IgD-negative memory B cell (primary cell): ENCODE measurements at regions not wholly inside any gene's neighbourhood (a gene's known extent, or its start where the extent isn't known, plus 50 kb on each side); places are given as distances from the start of the nearest gene placed in this dataset.
A peak's percentile ranks its signal among the peaks of the same experiment; 100 is the strongest.

Experiments
- H3K27ac Mint-ChIP-seq, 3 donors: one replicate each; pipeline ENCODE4 v1.8.0; 2020 to 2022; ENCODE audit warnings: mild to moderate bottlenecking in 3 of 3, mixed read lengths in 3 of 3, moderate library complexity in 1 of 3
- H3K27me3 Mint-ChIP-seq: one replicate; pipeline ENCODE4 v1.8.0; 2021; ENCODE audit warnings: mixed read lengths
- H3K36me3 Mint-ChIP-seq: one replicate; pipeline ENCODE4 v1.8.0; 2020; ENCODE audit warnings: mild to moderate bottlenecking, mixed read lengths
- H3K4me1 Mint-ChIP-seq, 3 donors: one replicate each; pipeline ENCODE4 v1.8.0; 2020 to 2022; ENCODE audit warnings: mixed read lengths in 3 of 3, mild to moderate bottlenecking in 1 of 3
- H3K4me3 Mint-ChIP-seq, 4 donors: one replicate each; pipeline ENCODE4 v1.8.0; 2020 to 2022; ENCODE audit warnings: mild to moderate bottlenecking in 4 of 4, mixed read lengths in 4 of 4, moderate library complexity in 3 of 4
- H3K9me3 Mint-ChIP-seq, 3 donors: one replicate each; pipeline ENCODE4 v1.8.0; 2020 to 2021; ENCODE audit warnings: mixed read lengths in 3 of 3, mild to moderate bottlenecking in 1 of 3

- no peak overlapping the region for H3K4me3 Mint-ChIP-seq
- no peaks in the 10 kb centered on the region for H3K4me1 Mint-ChIP-seq
- no peak overlapping the region for H3K27ac Mint-ChIP-seq
- peaks cover 2% of the 10 kb centered on the region for H3K36me3 Mint-ChIP-seq
- no peaks in the 10 kb centered on the region for H3K27me3 Mint-ChIP-seq
- peaks cover 0 to 17% (median 14%) of the 10 kb centered on the region in 3 donors for H3K9me3 Mint-ChIP-seq
These were observed 527.7 kb downstream of the MN1 start for GRCh38 chr22:27273853-27274252.

GRCh38 chr22:27274770-27275449 is 526.6 kb downstream of the MN1 start:
- H3K4me3 Mint-ChIP-seq: no peak overlapping the region
- no peak overlapping the region for H3K27ac Mint-ChIP-seq
- no peaks in the 10 kb centered on the region for H3K4me1 Mint-ChIP-seq
- H3K9me3 Mint-ChIP-seq: peaks cover 0 to 17% (median 17%) of the 10 kb centered on the region in 3 donors
- H3K36me3 Mint-ChIP-seq: peaks cover 2% of the 10 kb centered on the region
- no peaks in the 10 kb centered on the region for H3K27me3 Mint-ChIP-seq

GRCh38 chr22:27278946-27279345 is 522.6 kb downstream of the MN1 start:
- no peaks in the 10 kb centered on the region for H3K4me1 Mint-ChIP-seq
- peaks cover 3% of the 10 kb centered on the region for H3K36me3 Mint-ChIP-seq
- peaks cover 3 to 31% (median 14%) of the 10 kb centered on the region in 3 donors for H3K9me3 Mint-ChIP-seq
- no peak overlapping the region for H3K4me3 Mint-ChIP-seq
- no peaks in the 10 kb centered on the region for H3K27me3 Mint-ChIP-seq
- no peak overlapping the region for H3K27ac Mint-ChIP-seq

- H3K9me3 Mint-ChIP-seq: peaks cover 3 to 22% (median 14%) of the 10 kb centered on the region in 3 donors
- H3K4me1 Mint-ChIP-seq: no peaks in the 10 kb centered on the region
- no peak overlapping the region for H3K27ac Mint-ChIP-seq
- no peak overlapping the region for H3K4me3 Mint-ChIP-seq
- H3K27me3 Mint-ChIP-seq: no peaks in the 10 kb centered on the region
- H3K36me3 Mint-ChIP-seq: peaks cover 3% of the 10 kb centered on the region
These were observed 518.3 kb downstream of the MN1 start for GRCh38 chr22:27283240-27283639.

- Mint-ChIP-seq H3K9me3 (peaks cover 3 to 22% (median 12%) of the 10 kb centered on the region in 3 donors), H3K27me3 (no peaks in the 10 kb centered on the region), H3K4me1 (no peaks in the 10 kb centered on the region), H3K4me3 (no peak overlapping the region), H3K36me3 (peaks cover 2% of the 10 kb centered on the region), H3K27ac (no peak overlapping the region)
These were observed 517.8 kb downstream of the MN1 start for GRCh38 chr22:27283714-27284113.

GRCh38 chr22:27284324-27284723 is 517.2 kb downstream of the MN1 start:
- Mint-ChIP-seq H3K9me3 (peaks cover 3 to 21% (median 12%) of the 10 kb centered on the region in 3 donors), H3K27me3 (no peaks in the 10 kb centered on the region), H3K27ac (no peak overlapping the region)

GRCh38 chr22:27286711-27287110 is 514.8 kb downstream of the MN1 start:
- Mint-ChIP-seq H3K9me3 (peaks cover 3 to 16% (median 12%) of the 10 kb centered on the region in 3 donors), H3K27ac (peak overlapping the region in 1 of 3 donors; percentile 1), H3K4me1 (no peaks in the 10 kb centered on the region), H3K27me3 (no peaks in the 10 kb centered on the region), H3K36me3 (peaks cover 2% of the 10 kb centered on the region), H3K4me3 (no peak overlapping the region)

More at GRCh38 chr22:27284324-27284723, 517.2 kb downstream of the MN1 start:
- peaks cover 2% of the 10 kb centered on the region for H3K36me3 Mint-ChIP-seq
- no peaks in the 10 kb centered on the region for H3K4me1 Mint-ChIP-seq
- H3K4me3 Mint-ChIP-seq: no peak overlapping the region

- Mint-ChIP-seq H3K36me3 (no peaks in the 10 kb centered on the region), H3K9me3 (peaks cover 0 to 3% (median 3%) of the 10 kb centered on the region in 3 donors), H3K4me3 (no peak overlapping the region), H3K27me3 (peaks cover 11% of the 10 kb centered on the region), H3K27ac (no peak overlapping the region), H3K4me1 (peaks cover 0 to 2% (median 0%) of the 10 kb centered on the region in 3 donors)
These were observed 508.8 kb downstream of the MN1 start for GRCh38 chr22:27292542-27293299.

GRCh38 chr22:27293721-27294445 is 507.7 kb downstream of the MN1 start:
- Mint-ChIP-seq H3K9me3 (peaks cover 0 to 3% (median 1%) of the 10 kb centered on the region in 3 donors), H3K4me3 (no peak overlapping the region), H3K27ac (no peak overlapping the region), H3K27me3 (peaks cover 14% of the 10 kb centered on the region), H3K4me1 (peaks cover 0 to 2% (median 0%) of the 10 kb centered on the region in 3 donors), H3K36me3 (no peaks in the 10 kb centered on the region)

- no peak overlapping the region for H3K27ac Mint-ChIP-seq
- H3K36me3 Mint-ChIP-seq: no peaks in the 10 kb centered on the region
- peaks cover 0 to 3% (median 1%) of the 10 kb centered on the region in 3 donors for H3K9me3 Mint-ChIP-seq
- H3K4me3 Mint-ChIP-seq: no peak overlapping the region
- H3K27me3 Mint-ChIP-seq: peaks cover 19% of the 10 kb centered on the region
- peaks cover 0 to 2% (median 0%) of the 10 kb centered on the region in 3 donors for H3K4me1 Mint-ChIP-seq
These were observed 506.5 kb downstream of the MN1 start for GRCh38 chr22:27295040-27295439.

- peaks cover 0 to 2% (median 0%) of the 10 kb centered on the region in 3 donors for H3K4me1 Mint-ChIP-seq
- no peaks in the 10 kb centered on the region for H3K36me3 Mint-ChIP-seq
- H3K27ac Mint-ChIP-seq: no peak overlapping the region
- peaks cover 0 to 3% (median 1%) of the 10 kb centered on the region in 3 donors for H3K9me3 Mint-ChIP-seq
- no peak overlapping the region for H3K4me3 Mint-ChIP-seq
- H3K27me3 Mint-ChIP-seq: peaks cover 19% of the 10 kb centered on the region
These were observed 506.0 kb downstream of the MN1 start for GRCh38 chr22:27295605-27296004.

GRCh38 chr22:27296091-27296675 is 505.4 kb downstream of the MN1 start:
- Mint-ChIP-seq H3K4me1 (peaks cover 0 to 2% (median 0%) of the 10 kb centered on the region in 3 donors), H3K9me3 (peaks cover 0 to 3% (median 1%) of the 10 kb centered on the region in 3 donors), H3K36me3 (no peaks in the 10 kb centered on the region), H3K4me3 (peak overlapping the region in 1 of 4 donors; percentile 65), H3K27ac (no peak overlapping the region), H3K27me3 (peaks cover 19% of the 10 kb centered on the region)

- Mint-ChIP-seq H3K36me3 (peaks cover 1% of the 10 kb centered on the region), H3K27ac (no peak overlapping the region), H3K4me3 (peak overlapping the region in 1 of 4 donors; percentile 71), H3K27me3 (peaks cover 19% of the 10 kb centered on the region), H3K9me3 (peaks cover 0 to 3% (median 1%) of the 10 kb centered on the region in 3 donors), H3K4me1 (peaks cover 0 to 2% (median 0%) of the 10 kb centered on the region in 3 donors)
These were observed 504.4 kb downstream of the MN1 start for GRCh38 chr22:27297125-27297524.

GRCh38 chr22:27298332-27298731 is 503.2 kb downstream of the MN1 start:
- peaks cover 19% of the 10 kb centered on the region for H3K27me3 Mint-ChIP-seq
- H3K36me3 Mint-ChIP-seq: peaks cover 1% of the 10 kb centered on the region
- no peak overlapping the region for H3K27ac Mint-ChIP-seq

More at GRCh38 chr22:27298332-27298731, 503.2 kb downstream of the MN1 start:
- Mint-ChIP-seq H3K4me3 (no peak overlapping the region), H3K9me3 (peaks cover 0 to 3% (median 1%) of the 10 kb centered on the region in 3 donors), H3K4me1 (peaks cover 0 to 2% (median 0%) of the 10 kb centered on the region in 3 donors)
